H1 (cell line): ENCODE measurements at regions not wholly inside any gene's neighbourhood (a gene's known extent, or its start where the extent isn't known, plus 50 kb on each side); places are given as distances from the start of the nearest gene placed in this dataset.

Experiments used
- CTCF ChIA-PET: fragments of 300-600 bp; sonication (Branson Sonifier 250); formaldehyde crosslinking; loops from one replicate; lab custom pipeline; 2021; ENCODE audit not compliant: partially characterized antibody; lab: Charles Lee
- POLR2A ChIA-PET: fragments of 300-600 bp; sonication (Branson Sonifier 250); formaldehyde crosslinking; loops from one replicate; lab custom pipeline; 2021; ENCODE audit warnings: inconsistent platforms; ENCODE audit not compliant: partially characterized antibody; lab: Charles Lee
- DNase-seq, 2 experiments: peaks; one replicate each; pipeline versions ENCODE4 v3.0.0 to v3.0.0-alpha.2; 2010 to 2022; ENCODE audit warnings: low spot score in 2 of 2, low read depth in 1 of 2, mixed read lengths in 1 of 2
- FAIRE-seq: peaks from 2 replicates; lab custom pipeline; 2011; peaks lifted over from hg19 to GRCh38; lab: Jason Lieb, UNC
- H2AFZ ChIP-seq: 2 replicates; pipeline ENCODE4 v1.8.1; 2012; ENCODE audit warnings: low read length, inconsistent platforms
- H2AK5ac ChIP-seq: 2 replicates; pipeline ENCODE4 v1.6.1; 2013; ENCODE audit warnings: low read depth, low read length
- H2BK120ac ChIP-seq: replicated peaks from 2 replicates; pipeline ENCODE3; 2013; ENCODE audit warnings: low read depth, low read length, inconsistent platforms
- H2BK12ac ChIP-seq: 2 replicates; pipeline ENCODE4 v1.6.1; 2013; ENCODE audit warnings: low read depth, low read length
- H2BK15ac ChIP-seq: 2 replicates; pipeline ENCODE4 v1.6.1; 2013; ENCODE audit warnings: low read length
- H2BK20ac ChIP-seq: 2 replicates; pipeline ENCODE4 v1.6.1; 2013; ENCODE audit warnings: low read length
- H2BK5ac ChIP-seq: 2 replicates; pipeline ENCODE4 v1.6.1; 2013; ENCODE audit warnings: low read depth, low read length
- H3K14ac ChIP-seq: 2 replicates; pipeline ENCODE4 v1.6.1; 2013; ENCODE audit warnings: inconsistent platforms; ENCODE audit not compliant: insufficient read length
- H3K18ac ChIP-seq: 2 replicates; pipeline ENCODE4 v1.6.1; 2013; ENCODE audit warnings: low read length; ENCODE audit errors: extremely low read depth
- H3K23ac ChIP-seq: 2 replicates; pipeline ENCODE4 v1.6.1; 2013; ENCODE audit warnings: inconsistent platforms; ENCODE audit not compliant: insufficient read length
- H3K23me2 ChIP-seq: 2 replicates; pipeline ENCODE4 v1.6.1; 2013; ENCODE audit warnings: low read depth, low read length
- H3K27ac ChIP-seq: 2 replicates; pipeline ENCODE4 v1.6.1; 2011; ENCODE audit warnings: low read depth, low read length, inconsistent platforms
- H3K27me3 ChIP-seq, 4 experiments: replicated peaks in 1 of 4; 1 replicate in 1 of 4; 2 replicates in 3 of 4; pipeline versions ENCODE4 v1.6.1 to v1.8.1; 2011 to 2013; ENCODE audit warnings: low read length in 3 of 4, mild to moderate bottlenecking in 3 of 4, inconsistent platforms in 2 of 4, mixed read lengths in 2 of 4, moderate library complexity in 1 of 4; ENCODE audit not compliant: control insufficient read depth in 3 of 4, insufficient read depth in 3 of 4; ENCODE audit errors: extremely low read depth in 1 of 4
- H3K36me3 ChIP-seq, 4 experiments: 2 replicates each; pipeline versions ENCODE4 v1.6.1 to v1.8.1; 2011 to 2013; ENCODE audit warnings: mild to moderate bottlenecking in 4 of 4, low read length in 3 of 4, moderate library complexity in 2 of 4, control low read depth in 1 of 4, inconsistent platforms in 1 of 4; ENCODE audit not compliant: insufficient read depth in 4 of 4, control insufficient read depth in 2 of 4
- H3K4ac ChIP-seq: replicated peaks from 2 replicates; pipeline ENCODE3; 2013; ENCODE audit warnings: low read length, low read depth, mixed read lengths, inconsistent platforms; ENCODE audit not compliant: insufficient read length
- H3K4me1 ChIP-seq, 4 experiments: replicated peaks in 1 of 4; 1 replicate in 1 of 4; 2 replicates in 3 of 4; pipeline versions ENCODE4 v1.6.1 to v1.8.1; 2011 to 2013; ENCODE audit warnings: low read length in 3 of 4, inconsistent platforms in 2 of 4, mixed read lengths in 1 of 4; ENCODE audit not compliant: insufficient read depth in 4 of 4, control insufficient read depth in 3 of 4
- H3K4me2 ChIP-seq, 2 experiments: 2 replicates each; pipeline versions ENCODE4 v1.6.1 to v1.8.1; 2011 to 2013; ENCODE audit warnings: low read depth in 2 of 2, low read length in 2 of 2, control low read depth in 1 of 2, inconsistent platforms in 1 of 2, mild to moderate bottlenecking in 1 of 2; ENCODE audit not compliant: insufficient read depth in 1 of 2
- H3K4me3 ChIP-seq, 4 experiments: fragments of 200-600, 300-600 bp in 1 of 4; sonication (generic), shearing (Covaris generic), sonication (Bioruptor Twin) in 1 of 4; 2 replicates each; pipeline versions ENCODE4 v1.5.1 to v1.8.1; 2011 to 2016; ENCODE audit warnings: low read length in 4 of 4, low read depth in 3 of 4, control low read depth in 2 of 4, inconsistent platforms in 2 of 4, mild to moderate bottlenecking in 2 of 4, mixed read lengths in 1 of 4, moderate library complexity in 1 of 4; ENCODE audit not compliant: insufficient read depth in 2 of 4; ENCODE audit errors: extremely low read depth in 1 of 4
- H3K56ac ChIP-seq: replicated peaks from 2 replicates; pipeline ENCODE3; 2013; ENCODE audit warnings: low read depth, mild to moderate bottlenecking, mixed read lengths, low read length, inconsistent platforms; ENCODE audit not compliant: insufficient read length
- H3K79me1 ChIP-seq: 2 replicates; pipeline ENCODE4 v1.6.1; 2013; ENCODE audit warnings: low read depth, low read length, control low read depth
- H3K79me2 ChIP-seq, 2 experiments: 2 replicates each; pipeline versions ENCODE4 v1.6.1 to v1.8.1; 2012 to 2013; ENCODE audit warnings: low read length in 2 of 2, mild to moderate bottlenecking in 2 of 2, inconsistent platforms in 1 of 2; ENCODE audit not compliant: insufficient read depth in 2 of 2, control insufficient read depth in 1 of 2
- H3K9ac ChIP-seq, 4 experiments: replicated peaks in 1 of 4; 1 replicate in 1 of 4; 2 replicates in 3 of 4; pipeline versions ENCODE4 v1.6.1 to v1.8.1; 2011 to 2013; ENCODE audit warnings: low read depth in 3 of 4, low read length in 3 of 4, control low read depth in 2 of 4, mild to moderate bottlenecking in 2 of 4, moderate library complexity in 2 of 4, inconsistent platforms in 1 of 4; ENCODE audit errors: extremely low read depth in 1 of 4
- H3K9me3 ChIP-seq, 2 experiments: 2 replicates each; pipeline versions ENCODE4 v1.6.1 to v1.8.1; 2012 to 2013; ENCODE audit warnings: mild to moderate bottlenecking in 2 of 2, moderate library complexity in 2 of 2, control low read depth in 1 of 2, inconsistent platforms in 1 of 2, low read depth in 1 of 2, low read length in 1 of 2, mixed read lengths in 1 of 2; ENCODE audit not compliant: insufficient read depth in 2 of 2
- H4K20me1 ChIP-seq, 2 experiments: replicated peaks in 1 of 2; 2 replicates each; pipeline versions ENCODE3 to v1.8.1; 2011 to 2013; ENCODE audit warnings: inconsistent platforms in 2 of 2, low read length in 2 of 2, mild to moderate bottlenecking in 1 of 2; ENCODE audit not compliant: insufficient read depth in 2 of 2, control insufficient read depth in 1 of 2
- H4K5ac ChIP-seq: 2 replicates; pipeline ENCODE4 v1.6.1; 2013; ENCODE audit warnings: low read length, low read depth, mixed read lengths, inconsistent platforms; ENCODE audit not compliant: insufficient read length
- H4K8ac ChIP-seq: 2 replicates; pipeline ENCODE4 v1.8.0; 2013; ENCODE audit warnings: mild to moderate bottlenecking, moderate library complexity, low read length, inconsistent platforms; ENCODE audit not compliant: insufficient read depth; ENCODE audit errors: extremely low read depth
- H4K91ac ChIP-seq: replicated peaks from 2 replicates; pipeline ENCODE3; 2013; ENCODE audit warnings: low read length, mixed read lengths, inconsistent platforms; ENCODE audit not compliant: insufficient read length
- ASH2L ChIP-seq: fragments of 200-600, 300-600 bp; sonication (generic); IDR thresholded peaks from one replicate; pipeline ENCODE4 v1.7.1; 2017; ENCODE audit warnings: low read length
- CBX5 ChIP-seq: fragments of 300-800, 300-1000 bp; sonication (generic); IDR thresholded peaks from 2 replicates; pipeline ENCODE4 v1.7.1; 2016; ENCODE audit warnings: antibody characterized with exemption, low read length, low read depth
- CEBPB ChIP-seq: IDR thresholded peaks from 2 replicates; pipeline ENCODE4 v1.6.1; 2012; ENCODE audit warnings: low read depth, low read length
- CHD1 ChIP-seq: IDR thresholded peaks from 2 replicates; pipeline ENCODE4 v1.6.1; 2012; ENCODE audit warnings: low read depth, low read length, improper control_type of control experiment
- CTCF ChIP-seq, 3 experiments: IDR thresholded peaks; 1 replicate in 2 of 3; 2 replicates in 1 of 3; pipeline versions ENCODE4 v1.5.1 to v1.6.1; 2011; ENCODE audit warnings: low read length in 3 of 3, mild to moderate bottlenecking in 3 of 3, inconsistent platforms in 2 of 3, low read depth in 1 of 3, moderate library complexity in 1 of 3; ENCODE audit not compliant: insufficient read depth in 1 of 3; ENCODE audit errors: control extremely low read depth in 1 of 3
- E2F6 ChIP-seq: IDR thresholded peaks from 2 replicates; pipeline ENCODE4 v1.6.1; 2012; ENCODE audit warnings: inconsistent platforms
- HDAC2 ChIP-seq, 2 experiments: fragments of 300-600 bp in 1 of 2; sonication (generic) in 1 of 2; IDR thresholded peaks; 2 replicates each; pipeline ENCODE4 v1.6.1; 2011 to 2012; ENCODE audit warnings: low read depth in 2 of 2, low read length in 2 of 2, mild to moderate bottlenecking in 2 of 2, moderate library complexity in 2 of 2, borderline replicate concordance in 1 of 2, inconsistent platforms in 1 of 2
- POLR2AphosphoS5 ChIP-seq: IDR thresholded peaks from 2 replicates; pipeline ENCODE4 v1.6.1; 2011; ENCODE audit warnings: low read depth, low read length
- RBBP5 ChIP-seq: IDR thresholded peaks from 2 replicates; pipeline ENCODE4 v1.7.1; 2012; ENCODE audit warnings: low read depth, mild to moderate bottlenecking, inconsistent platforms, low read length, moderate library complexity, borderline replicate concordance
- ZNF274 ChIP-seq: IDR thresholded peaks from 2 replicates; pipeline ENCODE4 v1.7.0; 2012; ENCODE audit warnings: low read length, borderline replicate concordance; ENCODE audit errors: extremely low read depth
- WGBS, 2 experiments: shearing (Covaris generic) in 1 of 2; methylation state at CpG; one replicate each; pipeline versions ENCODE4 v1.1.6 to v1.1.7; 2013 to 2015; ENCODE audit warnings: low lambda C conversion rate in 2 of 2, mixed read lengths in 2 of 2, inconsistent platforms in 1 of 2, low coverage in 1 of 2, missing lambda C conversion rate in 1 of 2; ENCODE audit not compliant: insufficient replicate concordance in 2 of 2, insufficient coverage in 1 of 2, insufficient read length in 1 of 2; ENCODE audit errors: extremely low coverage in 1 of 2, missing lambda C conversion rate in 1 of 2; 5-methylcytosine and 5-hydroxymethylcytosine counted together
- TF ChIP-seq, protein P1 (sequence below): IDR thresholded peaks from 2 replicates; pipeline ENCODE4 v1.6.1; 2012; ENCODE audit warnings: inconsistent platforms

DNA sequence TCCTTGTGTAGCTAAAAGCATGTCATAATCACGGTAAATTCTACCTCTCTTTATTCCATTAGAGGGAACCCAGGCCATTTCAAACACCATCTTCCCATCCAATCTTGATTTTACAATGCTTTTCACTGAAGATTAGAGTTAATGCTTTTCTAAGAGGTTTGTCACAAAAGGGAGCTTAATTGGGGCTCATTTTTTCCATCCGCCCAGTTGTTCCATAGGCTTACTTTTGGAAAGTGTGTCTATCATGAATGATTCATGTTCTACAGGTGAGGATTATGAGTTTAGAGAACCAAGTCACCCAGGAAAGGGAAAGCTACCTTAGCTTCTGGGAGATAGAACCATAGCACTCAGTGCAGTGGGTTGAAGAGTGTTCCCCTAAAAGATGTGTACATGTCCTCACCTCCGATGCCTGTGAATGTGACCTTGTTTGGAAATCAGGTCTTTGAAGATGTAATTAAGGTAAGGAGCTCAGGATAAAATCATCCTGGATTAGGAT is 286.9 kb upstream of the RUNX1 start:
- 0 out of 4 replicates have a peak, but pooled peaks cover 0 to 3% of the 10 kb centered on the region in 2 experiments for H3K9me3 ChIP-seq
- no peaks in the 10 kb centered on the region for H3K79me1 ChIP-seq
- H2BK12ac ChIP-seq: no peak overlapping the region
- H3K79me2 ChIP-seq: no peaks in the 10 kb centered on the region
- CTCF ChIA-PET: interaction anchor here (0.7 to 1.5 kb wide), 2 partner anchors 10 to 590 kb away, joined by 3 to 4 read pairs; no protein-coding TSS in a partner anchor
- no peak overlapping the region for H3K56ac ChIP-seq
- WGBS, 2 experiments: 87% methylated on average over 3 of the region's 3 CpGs; no CpG with 5 or more reads in 1 of the 2 experiments
- H3K14ac ChIP-seq: no peak overlapping the region
- no peaks in the 10 kb centered on the region for H4K20me1 ChIP-seq
- H2AK5ac ChIP-seq: no peak overlapping the region
- H3K27me3 ChIP-seq: no peaks in the 10 kb centered on the region; a peak in 1 of 7 replicates
- H3K27ac ChIP-seq: no peak overlapping the region
- H2BK120ac ChIP-seq: no peak overlapping the region
- no peak overlapping the region for H3K4ac ChIP-seq
- no peak overlapping the region for H2AFZ ChIP-seq
- no peak for FAIRE-seq
- H3K4me3 ChIP-seq: no peak overlapping the region
- no peak overlapping the region for H3K18ac ChIP-seq
- no peak overlapping the region for H3K9ac ChIP-seq
- no peaks in the 10 kb centered on the region for H3K4me1 ChIP-seq
- H4K5ac ChIP-seq: no peak overlapping the region
- H2BK15ac ChIP-seq: no peak overlapping the region
- H2BK20ac ChIP-seq: no peak overlapping the region
- H3K23ac ChIP-seq: no peak overlapping the region
- POLR2A ChIA-PET: no interaction called here
- no peak overlapping the region for H4K91ac ChIP-seq
- no peaks in the 10 kb centered on the region; the same call in 1 of the 2 replicates for H3K23me2 ChIP-seq
- no peaks in the 10 kb centered on the region for H3K36me3 ChIP-seq
- H2BK5ac ChIP-seq: no peak overlapping the region
- DNase-seq: no peak
- no peak overlapping the region for H4K8ac ChIP-seq
- H3K4me2 ChIP-seq: no peak overlapping the region
- TF ChIP-seq POLR2AphosphoS5 (no peak), CEBPB (no peak), HDAC2 (IDR thresholded peaks at IDR 0.05; ENCODE audit: borderline replicate concordance in 1 of 2, low read depth in 2 of 2, low read length in 2 of 2) (no peak), RBBP5 (no peak), CHD1 (no peak), E2F6 (no peak), CBX5 (no peak), CTCF (IDR thresholded peaks at IDR 0.05; ENCODE audit: control extremely low read depth in 1 of 3, insufficient read depth in 1 of 3, low read depth in 1 of 3, low read length in 3 of 3) (no peak), ASH2L (no peak), ZNF274 (no peak)
- TF ChIP-seq, protein P1, sequence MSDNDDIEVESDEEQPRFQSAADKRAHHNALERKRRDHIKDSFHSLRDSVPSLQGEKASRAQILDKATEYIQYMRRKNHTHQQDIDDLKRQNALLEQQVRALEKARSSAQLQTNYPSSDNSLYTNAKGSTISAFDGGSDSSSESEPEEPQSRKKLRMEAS: no peak
